Neural cell (in vitro differentiated cells): ENCODE measurements at regions not wholly inside any gene's neighbourhood (a gene's known extent, or its start where the extent isn't known, plus 50 kb on each side); places are given as distances from the start of the nearest gene placed in this dataset.

Experiments used
- H2AFZ ChIP-seq: fragments of 200-600, 300-800 bp; sonication (generic), shearing (Covaris generic); 2 replicates; pipeline ENCODE4 v1.6.0; 2014; ENCODE audit warnings: low read depth, mild to moderate bottlenecking, antibody characterized with exemption, low read length, moderate library complexity
- H3F3A ChIP-seq: fragments of 200-600 bp; shearing (Covaris generic); 2 replicates; pipeline ENCODE4 v1.6.1; 2016; ENCODE audit warnings: mild to moderate bottlenecking, moderate library complexity, mixed read lengths, antibody characterized with exemption, low read length; ENCODE audit not compliant: insufficient read depth, poor library complexity, severe bottlenecking
- H3K27ac ChIP-seq: fragments of 200-600, 300-800 bp; sonication (generic), shearing (Covaris generic); 2 replicates; pipeline ENCODE4 v1.5.1; 2014; ENCODE audit warnings: mild to moderate bottlenecking, low read length, moderate library complexity
- H3K27me3 ChIP-seq: fragments of 300-800, 200-600 bp; sonication (generic), shearing (Covaris generic); 2 replicates; pipeline ENCODE4 v1.6.0; 2014; ENCODE audit warnings: mild to moderate bottlenecking, low read depth, low read length, moderate library complexity; ENCODE audit not compliant: insufficient read depth
- H3K36me3 ChIP-seq: fragments of 300-800, 200-600 bp; sonication (generic), shearing (Covaris generic); 2 replicates; pipeline ENCODE4 v1.5.1; 2014; ENCODE audit warnings: mild to moderate bottlenecking, antibody characterized with exemption, low read length, moderate library complexity; ENCODE audit not compliant: insufficient read depth
- H3K4me2 ChIP-seq: fragments of 300-800, 200-600 bp; sonication (generic), shearing (Covaris generic); 2 replicates; pipeline ENCODE4 v1.6.0; 2014; ENCODE audit warnings: mild to moderate bottlenecking, low read length
- H3K4me3 ChIP-seq: fragments of 300-800, 200-600 bp; sonication (generic), shearing (Covaris generic); 2 replicates; pipeline ENCODE4 v1.5.1; 2014; ENCODE audit warnings: mild to moderate bottlenecking, low read length, moderate library complexity
- H3K79me2 ChIP-seq: fragments of 200-600 bp; shearing (Covaris generic); replicated peaks from 2 replicates; pipeline ENCODE4 v1.6.0; 2014; ENCODE audit warnings: mild to moderate bottlenecking, low read length, moderate library complexity; ENCODE audit not compliant: insufficient read depth
- H3K9ac ChIP-seq: fragments of 300-800, 200-600 bp; sonication (generic), shearing (Covaris generic); 2 replicates; pipeline ENCODE4 v1.6.1; 2016; ENCODE audit warnings: mild to moderate bottlenecking, low read length, mixed read lengths
- H3K9me2 ChIP-seq: fragments of 200-600 bp; shearing (Covaris generic); 2 replicates; pipeline ENCODE4 v1.6.1; 2016; ENCODE audit warnings: mild to moderate bottlenecking, low read length, mixed read lengths; ENCODE audit not compliant: insufficient read depth
- H3K9me3 ChIP-seq: fragments of 200-600, 300-800 bp; sonication (generic), shearing (Covaris generic); 2 replicates; pipeline ENCODE4 v1.6.1; 2016; ENCODE audit warnings: mild to moderate bottlenecking, mixed run types, low read length, moderate library complexity, mixed read lengths
- H4K20me1 ChIP-seq: fragments of 200-600 bp; shearing (Covaris generic); 2 replicates; pipeline ENCODE4 v1.6.1; 2016; ENCODE audit warnings: mild to moderate bottlenecking, mixed run types; ENCODE audit not compliant: insufficient read depth
- EP300 ChIP-seq: fragments of 450-650 bp; conservative IDR thresholded peaks from 2 replicates; pipeline ENCODE4 v1.6.1; 2014; ENCODE audit warnings: antibody characterized with exemption, mild to moderate bottlenecking, moderate library complexity; ENCODE audit not compliant: poor library complexity, severe bottlenecking
- EZH2 ChIP-seq: fragments of 200-600, 300-800 bp; shearing (Covaris generic), sonication (generic); IDR thresholded peaks from 2 replicates; pipeline ENCODE4 v1.6.1; 2014; ENCODE audit warnings: antibody characterized with exemption, low read length, borderline replicate concordance, mild to moderate bottlenecking; ENCODE audit not compliant: insufficient read depth, poor library complexity, severe bottlenecking
- MXI1 ChIP-seq: fragments of 450-650 bp; conservative IDR thresholded peaks from 2 replicates; pipeline ENCODE4 v1.6.1; 2014; ENCODE audit warnings: antibody characterized with exemption, mild to moderate bottlenecking; ENCODE audit not compliant: poor library complexity, severe bottlenecking
- POLR2AphosphoS5 ChIP-seq: IDR thresholded peaks from 2 replicates; pipeline ENCODE4 v1.6.1; 2012
- RAD21 ChIP-seq: fragments of 450-650 bp; conservative IDR thresholded peaks from 2 replicates; pipeline ENCODE4 v1.6.1; 2014; ENCODE audit warnings: antibody characterized with exemption, mild to moderate bottlenecking, moderate library complexity
- SMC3 ChIP-seq: fragments of 450-650 bp; conservative IDR thresholded peaks from 2 replicates; pipeline ENCODE4 v1.6.1; 2014; ENCODE audit warnings: antibody characterized with exemption, mild to moderate bottlenecking, moderate library complexity; ENCODE audit not compliant: poor library complexity
- TAF1 ChIP-seq: IDR thresholded peaks from 2 replicates; pipeline ENCODE4 v1.6.1; 2012; ENCODE audit warnings: low read depth
- TF ChIP-seq, protein P1 (sequence below): IDR thresholded peaks from 2 replicates; pipeline ENCODE4 v1.6.1; 2012; ENCODE audit warnings: borderline replicate concordance
- TF ChIP-seq, protein P2 (sequence below): fragments of 450-650 bp; IDR thresholded peaks from 2 replicates; pipeline ENCODE4 v1.5.1; 2014; ENCODE audit warnings: antibody characterized with exemption, mild to moderate bottlenecking, moderate library complexity; ENCODE audit not compliant: poor library complexity, severe bottlenecking

DNA sequence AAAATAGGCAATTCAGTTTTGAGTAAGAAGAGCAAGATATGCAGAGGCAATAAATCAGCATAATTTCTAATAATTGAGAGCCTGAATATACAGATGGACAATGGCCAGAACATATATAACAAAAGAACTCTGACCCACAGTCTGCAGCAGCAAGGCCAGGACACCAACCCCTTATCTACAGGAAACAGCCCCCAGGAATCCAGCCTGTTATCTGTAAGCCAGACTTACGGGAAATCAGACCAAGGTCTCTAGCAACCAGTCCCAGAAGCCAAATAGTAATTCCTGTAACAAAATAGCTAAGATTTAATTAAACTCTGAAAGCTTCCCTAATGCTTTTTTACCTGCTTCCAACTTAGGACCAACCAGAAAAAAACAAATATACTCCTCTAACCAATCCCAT lies 434.5 kb upstream of the GYPC start:
- no peak overlapping the region for H2AFZ ChIP-seq
- H3K9me3 ChIP-seq, result no peaks in the 10 kb centered on the region

GRCh38 chr2:126222278-126222677 lies 433.7 kb upstream of the GYPC start:
- no peaks in the 10 kb centered on the region for H3F3A ChIP-seq
- no peaks in the 10 kb centered on the region for H3K36me3 ChIP-seq
- TF ChIP-seq TAF1, result no peak
- TF ChIP-seq RAD21, result no peak
- no peaks in the 10 kb centered on the region for H3K9me2 ChIP-seq
- no peak overlapping the region for H3K4me3 ChIP-seq
- no peak overlapping the region for H3K9ac ChIP-seq
- H3K9me3 ChIP-seq, result no peaks in the 10 kb centered on the region
- no peaks in the 10 kb centered on the region for H3K79me2 ChIP-seq
- H3K4me2 ChIP-seq, result no peak overlapping the region
- no peak overlapping the region for H2AFZ ChIP-seq
- no peaks in the 10 kb centered on the region for H4K20me1 ChIP-seq
- H3K27me3 ChIP-seq, result no peaks in the 10 kb centered on the region
- no peak overlapping the region for H3K27ac ChIP-seq

More for the DNA sequence above, 434.5 kb upstream of the GYPC start:
- Histone ChIP-seq H3K36me3 (no peaks in the 10 kb centered on the region), H3K27me3 (no peaks in the 10 kb centered on the region), H3K9ac (no peak overlapping the region), H3K79me2 (no peaks in the 10 kb centered on the region), H3K4me3 (no peak overlapping the region), H3K9me2 (no peaks in the 10 kb centered on the region), H3F3A (no peaks in the 10 kb centered on the region), H3K27ac (no peak overlapping the region), H3K4me2 (no peak overlapping the region), H4K20me1 (no peaks in the 10 kb centered on the region)
- TF ChIP-seq RAD21 (no peak), EZH2 (no peak), MXI1 (no peak)

DNA sequence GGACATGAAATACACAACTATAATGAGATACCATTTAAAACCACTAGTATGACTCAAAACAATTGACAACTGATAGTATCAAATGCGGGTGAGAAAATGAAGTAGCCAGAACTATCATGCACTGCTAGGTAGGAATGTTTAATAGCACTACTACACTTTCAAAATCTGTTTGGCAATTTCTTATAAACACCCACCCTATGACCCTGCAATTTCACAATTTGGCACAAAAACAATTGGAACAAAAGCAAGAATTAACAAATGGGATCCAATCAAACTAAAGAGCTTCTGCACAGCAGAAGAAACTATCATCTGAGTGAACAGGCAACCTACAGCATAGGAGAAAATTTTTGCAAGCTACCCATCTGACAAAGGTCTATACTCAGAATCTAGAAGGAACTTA lies 431.2 kb upstream of the GYPC start:
- no peak overlapping the region for H3K4me2 ChIP-seq
- no peaks in the 10 kb centered on the region for H3F3A ChIP-seq
- H3K9me2 ChIP-seq, result no peaks in the 10 kb centered on the region
- no peak overlapping the region for H3K27ac ChIP-seq
- H3K9ac ChIP-seq, result no peak overlapping the region
- no peak overlapping the region for H3K4me3 ChIP-seq
- H3K27me3 ChIP-seq, result no peaks in the 10 kb centered on the region
- no peaks in the 10 kb centered on the region for H3K36me3 ChIP-seq
- no peaks in the 10 kb centered on the region for H3K79me2 ChIP-seq
- H4K20me1 ChIP-seq, result no peaks in the 10 kb centered on the region
- no peak overlapping the region for H2AFZ ChIP-seq
- TF ChIP-seq, protein P1, sequence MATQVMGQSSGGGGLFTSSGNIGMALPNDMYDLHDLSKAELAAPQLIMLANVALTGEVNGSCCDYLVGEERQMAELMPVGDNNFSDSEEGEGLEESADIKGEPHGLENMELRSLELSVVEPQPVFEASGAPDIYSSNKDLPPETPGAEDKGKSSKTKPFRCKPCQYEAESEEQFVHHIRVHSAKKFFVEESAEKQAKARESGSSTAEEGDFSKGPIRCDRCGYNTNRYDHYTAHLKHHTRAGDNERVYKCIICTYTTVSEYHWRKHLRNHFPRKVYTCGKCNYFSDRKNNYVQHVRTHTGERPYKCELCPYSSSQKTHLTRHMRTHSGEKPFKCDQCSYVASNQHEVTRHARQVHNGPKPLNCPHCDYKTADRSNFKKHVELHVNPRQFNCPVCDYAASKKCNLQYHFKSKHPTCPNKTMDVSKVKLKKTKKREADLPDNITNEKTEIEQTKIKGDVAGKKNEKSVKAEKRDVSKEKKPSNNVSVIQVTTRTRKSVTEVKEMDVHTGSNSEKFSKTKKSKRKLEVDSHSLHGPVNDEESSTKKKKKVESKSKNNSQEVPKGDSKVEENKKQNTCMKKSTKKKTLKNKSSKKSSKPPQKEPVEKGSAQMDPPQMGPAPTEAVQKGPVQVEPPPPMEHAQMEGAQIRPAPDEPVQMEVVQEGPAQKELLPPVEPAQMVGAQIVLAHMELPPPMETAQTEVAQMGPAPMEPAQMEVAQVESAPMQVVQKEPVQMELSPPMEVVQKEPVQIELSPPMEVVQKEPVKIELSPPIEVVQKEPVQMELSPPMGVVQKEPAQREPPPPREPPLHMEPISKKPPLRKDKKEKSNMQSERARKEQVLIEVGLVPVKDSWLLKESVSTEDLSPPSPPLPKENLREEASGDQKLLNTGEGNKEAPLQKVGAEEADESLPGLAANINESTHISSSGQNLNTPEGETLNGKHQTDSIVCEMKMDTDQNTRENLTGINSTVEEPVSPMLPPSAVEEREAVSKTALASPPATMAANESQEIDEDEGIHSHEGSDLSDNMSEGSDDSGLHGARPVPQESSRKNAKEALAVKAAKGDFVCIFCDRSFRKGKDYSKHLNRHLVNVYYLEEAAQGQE, result no peak
- TF ChIP-seq SMC3, result no peak
- TF ChIP-seq, protein P2, sequence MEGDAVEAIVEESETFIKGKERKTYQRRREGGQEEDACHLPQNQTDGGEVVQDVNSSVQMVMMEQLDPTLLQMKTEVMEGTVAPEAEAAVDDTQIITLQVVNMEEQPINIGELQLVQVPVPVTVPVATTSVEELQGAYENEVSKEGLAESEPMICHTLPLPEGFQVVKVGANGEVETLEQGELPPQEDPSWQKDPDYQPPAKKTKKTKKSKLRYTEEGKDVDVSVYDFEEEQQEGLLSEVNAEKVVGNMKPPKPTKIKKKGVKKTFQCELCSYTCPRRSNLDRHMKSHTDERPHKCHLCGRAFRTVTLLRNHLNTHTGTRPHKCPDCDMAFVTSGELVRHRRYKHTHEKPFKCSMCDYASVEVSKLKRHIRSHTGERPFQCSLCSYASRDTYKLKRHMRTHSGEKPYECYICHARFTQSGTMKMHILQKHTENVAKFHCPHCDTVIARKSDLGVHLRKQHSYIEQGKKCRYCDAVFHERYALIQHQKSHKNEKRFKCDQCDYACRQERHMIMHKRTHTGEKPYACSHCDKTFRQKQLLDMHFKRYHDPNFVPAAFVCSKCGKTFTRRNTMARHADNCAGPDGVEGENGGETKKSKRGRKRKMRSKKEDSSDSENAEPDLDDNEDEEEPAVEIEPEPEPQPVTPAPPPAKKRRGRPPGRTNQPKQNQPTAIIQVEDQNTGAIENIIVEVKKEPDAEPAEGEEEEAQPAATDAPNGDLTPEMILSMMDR, result no peak
- no peak for TF ChIP-seq POLR2AphosphoS5
- TF ChIP-seq EP300, result no peak
- no peaks in the 10 kb centered on the region for H3K9me3 ChIP-seq
